Smooth muscle cell (in vitro differentiated cells): ENCODE measurements at regions not wholly inside any gene's neighbourhood (a gene's known extent, or its start where the extent isn't known, plus 50 kb on each side); places are given as distances from the start of the nearest gene placed in this dataset.

Experiments
- DNase-seq: peaks from one replicate; lab custom pipeline; 2025; ENCODE audit not compliant: unreplicated experiment; lab: John Stamatoyannopoulos, UW
- H2AFZ ChIP-seq: fragments of 200-600 bp; sonication (generic); 2 replicates; pipeline ENCODE4 v1.6.0; 2016; ENCODE audit warnings: antibody characterized with exemption, low read depth, mild to moderate bottlenecking
- H3F3A ChIP-seq: fragments of 200-600 bp; sonication (generic); 2 replicates; pipeline ENCODE4 v1.6.0; 2017; ENCODE audit warnings: antibody characterized with exemption, low read depth
- H3K27ac ChIP-seq: fragments of 200-600 bp; sonication (generic); 2 replicates; pipeline ENCODE4 v1.5.1; 2016; ENCODE audit warnings: low read depth, mild to moderate bottlenecking
- H3K27me3 ChIP-seq: fragments of 200-600 bp; sonication (generic); 2 replicates; pipeline ENCODE4 v1.6.1; 2016; ENCODE audit warnings: low read depth, mild to moderate bottlenecking
- H3K36me3 ChIP-seq: fragments of 200-600 bp; sonication (generic); 2 replicates; pipeline ENCODE4 v1.5.1; 2016; ENCODE audit warnings: low read depth
- H3K4me1 ChIP-seq: fragments of 200-600 bp; sonication (generic); 2 replicates; pipeline ENCODE4 v1.5.1; 2016; ENCODE audit warnings: low read depth
- H3K4me2 ChIP-seq: fragments of 200-600 bp; sonication (generic); 2 replicates; pipeline ENCODE4 v1.6.0; 2016; ENCODE audit warnings: mild to moderate bottlenecking
- H3K4me3 ChIP-seq: fragments of 200-600 bp; sonication (generic); 2 replicates; pipeline ENCODE4 v1.5.1; 2016; ENCODE audit warnings: mild to moderate bottlenecking
- H3K79me2 ChIP-seq: fragments of 200-600 bp; sonication (generic); 2 replicates; pipeline ENCODE4 v1.6.0; 2016; ENCODE audit warnings: low read depth, mild to moderate bottlenecking
- H3K9ac ChIP-seq: fragments of 200-600 bp; sonication (generic); 2 replicates; pipeline ENCODE4 v1.6.0; 2016; ENCODE audit warnings: low read depth
- H3K9me3 ChIP-seq: fragments of 200-600 bp; sonication (generic); replicated peaks from 2 replicates; pipeline ENCODE4 v1.5.1; 2016; ENCODE audit warnings: low read depth
- H4K20me1 ChIP-seq: fragments of 200-600 bp; sonication (generic); 2 replicates; pipeline ENCODE4 v1.6.0; 2016; ENCODE audit warnings: low read depth
- WGBS: methylation state at CpG from one replicate; pipeline ENCODE4 v1.1.7; 2016; ENCODE audit warnings: low lambda C conversion rate; 5-methylcytosine and 5-hydroxymethylcytosine counted together
- TF ChIP-seq, protein P1 (sequence below): fragments of 200-600 bp; sonication (generic); IDR thresholded peaks from 2 replicates; pipeline ENCODE4 v1.5.1; 2017; ENCODE audit warnings: borderline replicate concordance, mild to moderate bottlenecking, antibody characterized with exemption; ENCODE audit not compliant: insufficient read depth, poor library complexity, severe bottlenecking

DNA sequence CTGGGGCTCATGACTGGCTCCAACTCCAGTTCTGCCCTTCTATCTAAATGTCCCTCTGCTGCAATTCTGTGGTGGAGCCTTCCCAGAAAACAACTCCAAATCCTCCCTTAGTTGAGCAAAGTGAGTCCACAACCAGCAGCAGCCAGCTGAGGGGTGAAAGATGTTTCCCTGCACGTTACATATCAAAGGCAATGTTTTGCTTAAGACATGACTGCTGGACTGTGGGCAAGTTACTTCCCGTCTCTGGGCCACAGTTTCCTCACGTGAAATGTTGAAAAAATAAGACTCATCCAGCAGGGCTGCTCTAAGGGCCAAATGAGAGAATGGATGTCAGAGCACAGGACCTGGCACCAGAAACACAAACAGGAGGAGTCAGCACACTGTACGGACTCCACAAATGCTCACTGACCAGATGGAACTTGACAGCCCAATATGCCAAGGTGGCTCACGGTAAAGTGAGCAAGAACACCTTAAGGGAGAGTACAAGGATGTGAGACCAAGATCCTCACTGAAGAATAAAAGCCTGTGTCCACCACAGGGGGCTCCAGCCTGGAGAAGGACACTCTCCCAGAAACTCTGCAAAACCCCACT is 138.4 kb upstream of the ABCA1 start:
- H3K9me3 ChIP-seq = no peaks in the 10 kb centered on the region
- DNase-seq = no peak
- H4K20me1 ChIP-seq = no peaks in the 10 kb centered on the region
- H3K79me2 ChIP-seq = no peaks in the 10 kb centered on the region
- H3K9ac ChIP-seq = no peak overlapping the region
- no peak overlapping the region for H3K4me3 ChIP-seq
- H3K4me2 ChIP-seq = no peak overlapping the region
- H3F3A ChIP-seq = peaks cover 23% of the 10 kb centered on the region
- H2AFZ ChIP-seq = no peak overlapping the region
- TF ChIP-seq, protein P1, sequence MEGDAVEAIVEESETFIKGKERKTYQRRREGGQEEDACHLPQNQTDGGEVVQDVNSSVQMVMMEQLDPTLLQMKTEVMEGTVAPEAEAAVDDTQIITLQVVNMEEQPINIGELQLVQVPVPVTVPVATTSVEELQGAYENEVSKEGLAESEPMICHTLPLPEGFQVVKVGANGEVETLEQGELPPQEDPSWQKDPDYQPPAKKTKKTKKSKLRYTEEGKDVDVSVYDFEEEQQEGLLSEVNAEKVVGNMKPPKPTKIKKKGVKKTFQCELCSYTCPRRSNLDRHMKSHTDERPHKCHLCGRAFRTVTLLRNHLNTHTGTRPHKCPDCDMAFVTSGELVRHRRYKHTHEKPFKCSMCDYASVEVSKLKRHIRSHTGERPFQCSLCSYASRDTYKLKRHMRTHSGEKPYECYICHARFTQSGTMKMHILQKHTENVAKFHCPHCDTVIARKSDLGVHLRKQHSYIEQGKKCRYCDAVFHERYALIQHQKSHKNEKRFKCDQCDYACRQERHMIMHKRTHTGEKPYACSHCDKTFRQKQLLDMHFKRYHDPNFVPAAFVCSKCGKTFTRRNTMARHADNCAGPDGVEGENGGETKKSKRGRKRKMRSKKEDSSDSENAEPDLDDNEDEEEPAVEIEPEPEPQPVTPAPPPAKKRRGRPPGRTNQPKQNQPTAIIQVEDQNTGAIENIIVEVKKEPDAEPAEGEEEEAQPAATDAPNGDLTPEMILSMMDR = no peak
- H3K36me3 ChIP-seq = no peaks in the 10 kb centered on the region
- 72% methylated on average over 5 of the region's 5 CpGs for WGBS
- H3K27me3 ChIP-seq = no peaks in the 10 kb centered on the region
- H3K27ac ChIP-seq = no peak overlapping the region
- peaks cover 16% of the 10 kb centered on the region for H3K4me1 ChIP-seq

DNA sequence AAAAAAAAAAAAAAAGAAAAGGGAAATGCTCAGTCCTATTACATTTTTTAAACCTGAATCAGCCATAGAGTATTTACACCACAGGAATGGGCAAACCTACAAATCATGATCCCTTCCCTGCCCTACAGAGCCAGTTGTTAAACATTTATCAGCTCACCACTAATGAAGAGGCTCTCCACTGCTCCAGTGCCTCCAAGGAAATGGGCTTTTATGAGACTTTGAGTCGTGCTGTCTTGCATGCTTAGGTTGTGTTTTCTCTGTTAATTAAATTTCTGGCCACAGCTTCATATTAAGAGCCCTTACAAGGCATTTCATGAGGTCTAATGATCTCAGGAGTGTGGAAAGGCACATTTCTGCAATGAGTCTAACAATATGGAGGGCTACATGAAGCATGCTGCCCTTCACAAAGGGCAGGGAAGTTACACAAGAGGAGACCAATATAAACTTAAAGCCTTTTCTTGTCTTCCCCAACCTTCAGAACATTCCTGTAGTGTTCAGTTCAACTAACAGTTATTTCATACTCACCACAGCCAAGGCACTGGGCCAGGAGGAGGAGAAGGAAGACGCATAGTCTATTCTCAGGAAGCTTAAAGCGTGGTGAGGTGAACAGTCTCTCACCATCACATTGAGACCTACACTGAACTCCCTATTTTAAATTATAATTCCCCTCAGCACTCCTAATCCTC is 140.1 kb upstream of the ABCA1 start:
- no peaks in the 10 kb centered on the region for H3K79me2 ChIP-seq
- peak overlapping the region; percentile 77 for H3K27ac ChIP-seq
- no peak overlapping the region for H2AFZ ChIP-seq
- H3K4me2 ChIP-seq = no peak overlapping the region
- peaks cover 23% of the 10 kb centered on the region for H3F3A ChIP-seq
- H3K9ac ChIP-seq = no peak overlapping the region
- no peaks in the 10 kb centered on the region for H3K36me3 ChIP-seq
- H3K27me3 ChIP-seq = no peaks in the 10 kb centered on the region
- DNase-seq = no peak
- no peaks in the 10 kb centered on the region for H4K20me1 ChIP-seq
- no peaks in the 10 kb centered on the region for H3K9me3 ChIP-seq
- TF ChIP-seq, protein P1 = no peak
- 48% methylated on average over 3 of the region's 3 CpGs for WGBS
- no peak overlapping the region for H3K4me3 ChIP-seq
- peaks cover 16% of the 10 kb centered on the region for H3K4me1 ChIP-seq

DNA sequence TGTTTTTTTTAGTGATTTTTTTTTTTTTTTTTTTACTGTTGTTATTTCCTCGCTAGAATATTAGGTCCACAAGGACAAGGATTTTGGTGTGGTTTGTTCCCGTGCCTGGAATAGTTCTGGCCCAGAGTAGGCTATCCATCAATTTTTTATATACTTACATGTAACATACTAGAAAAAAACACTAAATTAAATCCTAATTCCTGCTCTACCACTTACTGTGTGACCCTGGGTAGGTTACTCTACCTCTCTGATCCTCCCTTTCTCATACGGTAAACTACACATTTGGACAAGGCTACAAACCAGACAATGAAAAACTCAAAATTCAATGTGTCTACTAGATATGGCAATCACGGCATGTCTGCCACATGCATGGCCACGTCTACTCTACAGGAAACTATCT is 141.3 kb upstream of the ABCA1 start:
- Histone ChIP-seq H2AFZ (no peak overlapping the region), H3K36me3 (no peaks in the 10 kb centered on the region), H3K9ac (no peak overlapping the region), H3F3A (peaks cover 18% of the 10 kb centered on the region), H3K4me2 (no peak overlapping the region), H3K27me3 (no peaks in the 10 kb centered on the region), H4K20me1 (no peaks in the 10 kb centered on the region), H3K4me1 (peaks cover 11% of the 10 kb centered on the region), H3K27ac (peak overlapping the region; percentile 97), H3K79me2 (no peaks in the 10 kb centered on the region), H3K4me3 (no peak overlapping the region), H3K9me3 (no peaks in the 10 kb centered on the region)
- no peak for DNase-seq
- 90% methylated on average over 5 of the region's 5 CpGs for WGBS
- TF ChIP-seq, protein P1 = no peak

DNA sequence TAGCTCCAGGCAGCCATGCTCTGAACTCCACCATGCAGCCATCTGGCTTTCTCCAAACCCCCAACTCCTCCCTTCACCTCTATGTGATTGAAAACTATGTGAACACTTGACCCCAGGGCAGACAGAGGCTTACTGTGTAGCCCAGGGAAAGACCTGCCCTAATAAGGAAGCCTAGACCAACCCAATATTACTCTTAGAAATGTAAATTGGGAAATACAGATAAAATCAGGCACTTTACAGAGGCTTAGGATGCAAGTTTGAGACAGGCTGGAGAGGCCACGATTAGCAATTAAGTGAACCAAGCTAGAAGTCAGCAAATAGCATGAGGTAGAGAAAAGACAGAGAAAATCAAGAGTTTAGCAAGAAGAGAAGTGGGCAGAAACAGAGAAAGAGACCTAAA is 141.7 kb upstream of the ABCA1 start:
- Histone ChIP-seq H3K9me3 (no peaks in the 10 kb centered on the region), H3K9ac (no peak overlapping the region), H3K79me2 (no peaks in the 10 kb centered on the region), H3K4me2 (no peak overlapping the region), H3F3A (peaks cover 18% of the 10 kb centered on the region), H4K20me1 (no peaks in the 10 kb centered on the region), H3K36me3 (no peaks in the 10 kb centered on the region), H2AFZ (no peak overlapping the region), H3K4me1 (peaks cover 8% of the 10 kb centered on the region), H3K27ac (peak overlapping the region; percentile 97), H3K4me3 (no peak overlapping the region), H3K27me3 (no peaks in the 10 kb centered on the region)
- DNase-seq = no peak
- TF ChIP-seq, protein P1 = no peak
- 3% methylated on average over 1 of the region's 1 CpG for WGBS
